Amygdala (tissue), 56 donors: ENCODE measurements at regions not wholly inside any gene's neighbourhood (a gene's known extent, or its start where the extent isn't known, plus 50 kb on each side); places are given as distances from the start of the nearest gene placed in this dataset.
A peak's percentile ranks its signal among the peaks of the same experiment; 100 is the strongest.

Experiments used
- DNase-seq, 56 donors: peaks; one replicate each; lab custom pipeline; 2025; lab: John Stamatoyannopoulos, UW

- DNase-seq: no peak
These were observed 183.1 kb downstream of the CAND1 start for GRCh38 chr12:67452119-67452805.

GRCh38 chr12:67453191-67453590 is 184.0 kb downstream of the CAND1 start:
- DNase-seq: no peak

GRCh38 chr12:67455236-67455635 is 186.1 kb downstream of the CAND1 start:
- DNase-seq: no peak

GRCh38 chr12:67456431-67456901 is 187.3 kb downstream of the CAND1 start:
- DNase-seq: peak in 1 of 56 donors; percentile 10

GRCh38 chr12:67457136-67457535 is 188.0 kb downstream of the CAND1 start:
- DNase-seq: no peak

- DNase-seq: peak in 1 of 56 donors; percentile 8
These were observed 188.9 kb downstream of the CAND1 start for GRCh38 chr12:67457778-67458665.

GRCh38 chr12:67459173-67459572 is 189.4 kb upstream of the DYRK2 start:
- DNase-seq: no peak

- DNase-seq: no peak
These were observed 189.0 kb upstream of the DYRK2 start for GRCh38 chr12:67459578-67459977.

GRCh38 chr12:67460388-67460787 is 188.2 kb upstream of the DYRK2 start:
- no peak for DNase-seq

- DNase-seq: no peak
These were observed 179.8 kb upstream of the DYRK2 start for GRCh38 chr12:67468549-67469245.

- peak in 13 of 56 donors; percentile 7 to 53 (median 24) for DNase-seq
These were observed 178.9 kb upstream of the DYRK2 start for GRCh38 chr12:67469666-67470065.

GRCh38 chr12:67471810-67472209 is 176.7 kb upstream of the DYRK2 start:
- no peak for DNase-seq

- DNase-seq: peak in 9 of 56 donors; percentile 2 to 37 (median 15)
These were observed 176.0 kb upstream of the DYRK2 start for GRCh38 chr12:67472539-67472938.

- no peak for DNase-seq
These were observed 173.5 kb upstream of the DYRK2 start for GRCh38 chr12:67474934-67475620.

- no peak for DNase-seq
These were observed 172.8 kb upstream of the DYRK2 start for GRCh38 chr12:67475725-67476124.

GRCh38 chr12:67477681-67478265 is 170.8 kb upstream of the DYRK2 start:
- DNase-seq: no peak

- peak in 40 of 56 donors; percentile 5 to 74 (median 50) for DNase-seq
These were observed 165.5 kb upstream of the DYRK2 start for GRCh38 chr12:67482751-67483661.

- DNase-seq: no peak
These were observed 164.5 kb upstream of the DYRK2 start for GRCh38 chr12:67483871-67484554.
